DOHH2 (cell line): ENCODE measurements at regions not wholly inside any gene's neighbourhood (a gene's known extent, or its start where the extent isn't known, plus 50 kb on each side); places are given as distances from the start of the nearest gene placed in this dataset.

ENCODE experiments used
- H3F3A ChIP-seq: fragments of 200-600 bp; sonication (generic), shearing (Covaris generic); 2 replicates; pipeline ENCODE4 v1.6.0; 2016; ENCODE audit warnings: antibody characterized with exemption, mild to moderate bottlenecking; ENCODE audit not compliant: control insufficient read depth, insufficient read depth
- H3K27ac ChIP-seq: fragments of 200-600 bp; sonication (generic); 2 replicates; pipeline ENCODE4 v1.5.1; 2014; ENCODE audit warnings: low read depth, mild to moderate bottlenecking, low read length, moderate library complexity
- H3K27me3 ChIP-seq: fragments of 200-600 bp; sonication (generic); 2 replicates; pipeline ENCODE4 v1.6.1; 2014; ENCODE audit warnings: mild to moderate bottlenecking, low read length, mixed read lengths; ENCODE audit not compliant: control insufficient read depth
- H3K36me3 ChIP-seq: fragments of 200-600 bp; sonication (generic); 2 replicates; pipeline ENCODE4 v1.6.1; 2014; ENCODE audit warnings: mild to moderate bottlenecking, low read length, moderate library complexity, mixed read lengths; ENCODE audit not compliant: control insufficient read depth
- H3K4me1 ChIP-seq: fragments of 200-600 bp; sonication (generic); 2 replicates; pipeline ENCODE4 v1.6.1; 2014; ENCODE audit warnings: mild to moderate bottlenecking, low read length, mixed read lengths; ENCODE audit not compliant: control insufficient read depth
- H3K4me2 ChIP-seq: fragments of 200-600 bp; sonication (generic); 2 replicates; pipeline ENCODE4 v1.6.0; 2014; ENCODE audit warnings: mild to moderate bottlenecking, low read length, moderate library complexity
- H3K4me3 ChIP-seq: fragments of 200-600 bp; sonication (generic); 2 replicates; pipeline ENCODE4 v1.5.1; 2014; ENCODE audit warnings: mild to moderate bottlenecking, low read length, mixed read lengths
- H3K79me2 ChIP-seq: fragments of 200-600 bp; sonication (generic); 2 replicates; pipeline ENCODE4 v1.6.1; 2014; ENCODE audit warnings: mild to moderate bottlenecking, low read length, mixed read lengths; ENCODE audit not compliant: control insufficient read depth
- H3K9me2 ChIP-seq: fragments of 200-600 bp; sonication (generic); replicated peaks from 2 replicates; pipeline ENCODE4 v1.6.1; 2014; ENCODE audit warnings: mild to moderate bottlenecking, low read length, mixed read lengths; ENCODE audit not compliant: control insufficient read depth
- H3K9me3 ChIP-seq: fragments of 200-600 bp; sonication (generic); 2 replicates; pipeline ENCODE4 v1.6.1; 2014; ENCODE audit warnings: antibody characterized with exemption, low read length, mixed read lengths; ENCODE audit not compliant: control insufficient read depth, insufficient read depth
- H4K20me1 ChIP-seq: fragments of 200-600 bp; sonication (generic); 2 replicates; pipeline ENCODE4 v1.6.0; 2014; ENCODE audit warnings: low read depth, mild to moderate bottlenecking, antibody characterized with exemption, low read length, moderate library complexity; ENCODE audit not compliant: control insufficient read depth, insufficient read depth
- EZH2phosphoT487 ChIP-seq: fragments of 200-600 bp; sonication (generic); IDR thresholded peaks from 2 replicates; pipeline ENCODE4 v1.6.1; 2017; ENCODE audit warnings: borderline replicate concordance, mild to moderate bottlenecking, antibody characterized with exemption, low read length, moderate library complexity, mixed read lengths
- TF ChIP-seq, protein P1 (sequence below): fragments of 200-600 bp; sonication (generic); IDR thresholded peaks from one replicate; pipeline ENCODE4 v1.5.1; 2014; ENCODE audit warnings: antibody characterized with exemption, mild to moderate bottlenecking, low read depth, low read length; ENCODE audit not compliant: poor library complexity, severe bottlenecking

DNA sequence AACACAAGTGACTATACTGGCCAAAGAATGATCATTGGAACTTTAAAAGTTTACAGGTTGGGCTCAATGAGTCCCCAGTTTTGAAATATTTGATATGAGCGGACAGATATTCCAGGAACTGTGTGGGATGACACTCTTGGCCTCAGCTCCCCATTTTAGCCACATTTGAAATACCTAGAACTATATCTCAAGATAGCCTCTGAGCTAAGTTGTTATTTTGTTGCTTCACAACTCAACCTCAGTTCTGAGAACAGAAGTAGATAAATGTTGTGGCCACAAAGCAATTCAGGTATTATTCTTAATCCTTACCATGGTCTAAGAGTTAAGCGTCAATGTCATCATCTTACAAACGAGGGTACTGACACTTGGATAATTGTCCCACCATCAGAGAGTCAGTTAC lies 172.2 kb upstream of the SETBP1 start:
- no peaks in the 10 kb centered on the region for H4K20me1 ChIP-seq
- no peak overlapping the region for H3K4me3 ChIP-seq
- H3K79me2 ChIP-seq, result no peaks in the 10 kb centered on the region
- TF ChIP-seq, protein P1, sequence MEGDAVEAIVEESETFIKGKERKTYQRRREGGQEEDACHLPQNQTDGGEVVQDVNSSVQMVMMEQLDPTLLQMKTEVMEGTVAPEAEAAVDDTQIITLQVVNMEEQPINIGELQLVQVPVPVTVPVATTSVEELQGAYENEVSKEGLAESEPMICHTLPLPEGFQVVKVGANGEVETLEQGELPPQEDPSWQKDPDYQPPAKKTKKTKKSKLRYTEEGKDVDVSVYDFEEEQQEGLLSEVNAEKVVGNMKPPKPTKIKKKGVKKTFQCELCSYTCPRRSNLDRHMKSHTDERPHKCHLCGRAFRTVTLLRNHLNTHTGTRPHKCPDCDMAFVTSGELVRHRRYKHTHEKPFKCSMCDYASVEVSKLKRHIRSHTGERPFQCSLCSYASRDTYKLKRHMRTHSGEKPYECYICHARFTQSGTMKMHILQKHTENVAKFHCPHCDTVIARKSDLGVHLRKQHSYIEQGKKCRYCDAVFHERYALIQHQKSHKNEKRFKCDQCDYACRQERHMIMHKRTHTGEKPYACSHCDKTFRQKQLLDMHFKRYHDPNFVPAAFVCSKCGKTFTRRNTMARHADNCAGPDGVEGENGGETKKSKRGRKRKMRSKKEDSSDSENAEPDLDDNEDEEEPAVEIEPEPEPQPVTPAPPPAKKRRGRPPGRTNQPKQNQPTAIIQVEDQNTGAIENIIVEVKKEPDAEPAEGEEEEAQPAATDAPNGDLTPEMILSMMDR, result no peak
- TF ChIP-seq EZH2phosphoT487, result no peak
- no peaks in the 10 kb centered on the region for H3K27me3 ChIP-seq
- H3K9me3 ChIP-seq, result no peaks in the 10 kb centered on the region
- no peaks in the 10 kb centered on the region for H3K36me3 ChIP-seq
- H3K27ac ChIP-seq, result no peak overlapping the region
- H3K4me2 ChIP-seq, result no peak overlapping the region
- H3F3A ChIP-seq, result no peaks in the 10 kb centered on the region
- no peaks in the 10 kb centered on the region for H3K9me2 ChIP-seq
- H3K4me1 ChIP-seq, result peaks cover 6% of the 10 kb centered on the region

DNA sequence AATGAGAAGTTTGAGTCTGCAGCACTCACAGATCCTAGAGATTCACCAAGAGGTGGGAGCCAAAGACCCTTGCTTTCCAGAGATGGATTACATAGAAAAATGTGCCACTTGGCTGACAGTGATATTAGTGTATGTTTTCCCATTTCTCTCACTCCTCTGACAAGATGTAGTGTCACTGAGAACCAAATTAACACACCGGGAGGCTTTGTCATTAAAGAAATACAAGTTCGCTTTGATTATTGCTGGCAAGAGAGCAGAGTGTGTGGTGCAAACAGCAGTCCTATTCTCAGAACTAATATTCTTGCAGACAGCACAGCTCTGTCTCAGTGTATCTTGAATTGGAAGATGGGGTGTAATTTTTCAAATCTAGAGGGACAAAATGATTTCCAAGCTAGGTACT lies 171.6 kb upstream of the SETBP1 start:
- H4K20me1 ChIP-seq, result no peaks in the 10 kb centered on the region
- H3K4me1 ChIP-seq, result peaks cover 6% of the 10 kb centered on the region
- H3K79me2 ChIP-seq, result no peaks in the 10 kb centered on the region
- no peak for TF ChIP-seq EZH2phosphoT487
- TF ChIP-seq, protein P1, result no peak
- H3K27ac ChIP-seq, result no peak overlapping the region
- H3F3A ChIP-seq, result no peaks in the 10 kb centered on the region
- H3K9me2 ChIP-seq, result no peaks in the 10 kb centered on the region
- H3K9me3 ChIP-seq, result no peaks in the 10 kb centered on the region
- no peak overlapping the region for H3K4me2 ChIP-seq
- no peaks in the 10 kb centered on the region for H3K36me3 ChIP-seq
- H3K4me3 ChIP-seq, result no peak overlapping the region
- H3K27me3 ChIP-seq, result no peaks in the 10 kb centered on the region

GRCh38 chr18:44510390-44510789 lies 170.3 kb upstream of the SETBP1 start:
- Histone ChIP-seq H3K27ac (no peak overlapping the region), H3F3A (no peaks in the 10 kb centered on the region), H3K4me2 (no peak overlapping the region), H3K4me1 (peaks cover 6% of the 10 kb centered on the region), H3K4me3 (no peak overlapping the region), H3K9me2 (no peaks in the 10 kb centered on the region), H4K20me1 (no peaks in the 10 kb centered on the region), H3K79me2 (no peaks in the 10 kb centered on the region), H3K36me3 (no peaks in the 10 kb centered on the region), H3K27me3 (no peaks in the 10 kb centered on the region), H3K9me3 (no peaks in the 10 kb centered on the region)
- TF ChIP-seq EZH2phosphoT487, result no peak
- TF ChIP-seq, protein P1, result no peak

DNA sequence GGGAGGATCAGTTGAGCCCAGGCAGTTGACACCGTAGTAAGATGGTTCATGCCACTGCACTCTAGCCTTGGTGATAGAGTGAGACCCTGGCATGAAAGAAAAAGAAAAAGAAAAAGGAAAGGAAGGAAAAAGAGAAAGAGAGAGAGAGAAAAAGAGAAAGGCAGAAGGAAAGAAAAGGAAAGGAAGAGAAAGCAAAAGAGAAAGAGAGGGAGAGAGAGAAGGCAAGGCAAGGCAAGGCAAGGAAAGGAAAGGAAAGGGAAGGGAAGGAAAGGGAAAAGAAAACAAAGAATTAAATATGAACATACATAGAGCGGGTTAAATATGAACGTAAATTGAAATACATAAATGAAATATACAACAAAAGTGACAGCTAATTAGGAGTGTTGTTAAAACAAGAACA lies 167.5 kb upstream of the SETBP1 start:
- TF ChIP-seq, protein P1, result no peak
- TF ChIP-seq EZH2phosphoT487, result no peak
- H3K36me3 ChIP-seq, result no peaks in the 10 kb centered on the region
- no peaks in the 10 kb centered on the region for H3K79me2 ChIP-seq
- no peaks in the 10 kb centered on the region for H3K27me3 ChIP-seq
- no peak overlapping the region for H3K4me3 ChIP-seq
- H4K20me1 ChIP-seq, result no peaks in the 10 kb centered on the region
- H3K4me2 ChIP-seq, result no peak overlapping the region
- H3F3A ChIP-seq, result no peaks in the 10 kb centered on the region
- H3K4me1 ChIP-seq, result no peaks in the 10 kb centered on the region
- H3K9me3 ChIP-seq, result no peaks in the 10 kb centered on the region
- no peaks in the 10 kb centered on the region for H3K9me2 ChIP-seq
- no peak overlapping the region for H3K27ac ChIP-seq
